H1 (cell line): ENCODE measurements at regions not wholly inside any gene's neighbourhood (a gene's known extent, or its start where the extent isn't known, plus 50 kb on each side); places are given as distances from the start of the nearest gene placed in this dataset.
"Not testable (repeated sequence)": the region's sequence is repeated elsewhere in the genome, so short reads cannot be mapped to it uniquely, and the experiment has no call there.

Experiments
- CTCF ChIA-PET: fragments of 300-600 bp; sonication (Branson Sonifier 250); formaldehyde crosslinking; loops from one replicate; lab custom pipeline; 2021; ENCODE audit not compliant: partially characterized antibody; lab: Charles Lee
- POLR2A ChIA-PET: fragments of 300-600 bp; sonication (Branson Sonifier 250); formaldehyde crosslinking; loops from one replicate; lab custom pipeline; 2021; ENCODE audit warnings: inconsistent platforms; ENCODE audit not compliant: partially characterized antibody; lab: Charles Lee
- DNase-seq, 2 experiments: peaks; one replicate each; pipeline versions ENCODE4 v3.0.0 to v3.0.0-alpha.2; 2010 to 2022; ENCODE audit warnings: low spot score in 2 of 2, low read depth in 1 of 2, mixed read lengths in 1 of 2
- FAIRE-seq: peaks from 2 replicates; lab custom pipeline; 2011; peaks lifted over from hg19 to GRCh38; lab: Jason Lieb, UNC
- H2AFZ ChIP-seq: 2 replicates; pipeline ENCODE4 v1.8.1; 2012; ENCODE audit warnings: low read length, inconsistent platforms
- H2AK5ac ChIP-seq: 2 replicates; pipeline ENCODE4 v1.6.1; 2013; ENCODE audit warnings: low read depth, low read length
- H2BK120ac ChIP-seq: replicated peaks from 2 replicates; pipeline ENCODE3; 2013; ENCODE audit warnings: low read depth, low read length, inconsistent platforms
- H2BK12ac ChIP-seq: 2 replicates; pipeline ENCODE4 v1.6.1; 2013; ENCODE audit warnings: low read depth, low read length
- H2BK15ac ChIP-seq: 2 replicates; pipeline ENCODE4 v1.6.1; 2013; ENCODE audit warnings: low read length
- H2BK20ac ChIP-seq: 2 replicates; pipeline ENCODE4 v1.6.1; 2013; ENCODE audit warnings: low read length
- H2BK5ac ChIP-seq: 2 replicates; pipeline ENCODE4 v1.6.1; 2013; ENCODE audit warnings: low read depth, low read length
- H3K14ac ChIP-seq: 2 replicates; pipeline ENCODE4 v1.6.1; 2013; ENCODE audit warnings: inconsistent platforms; ENCODE audit not compliant: insufficient read length
- H3K18ac ChIP-seq: 2 replicates; pipeline ENCODE4 v1.6.1; 2013; ENCODE audit warnings: low read length; ENCODE audit errors: extremely low read depth
- H3K23ac ChIP-seq: 2 replicates; pipeline ENCODE4 v1.6.1; 2013; ENCODE audit warnings: inconsistent platforms; ENCODE audit not compliant: insufficient read length
- H3K23me2 ChIP-seq: 2 replicates; pipeline ENCODE4 v1.6.1; 2013; ENCODE audit warnings: low read depth, low read length
- H3K27ac ChIP-seq: 2 replicates; pipeline ENCODE4 v1.6.1; 2011; ENCODE audit warnings: low read depth, low read length, inconsistent platforms
- H3K27me3 ChIP-seq, 4 experiments: replicated peaks in 1 of 4; 1 replicate in 1 of 4; 2 replicates in 3 of 4; pipeline versions ENCODE4 v1.6.1 to v1.8.1; 2011 to 2013; ENCODE audit warnings: low read length in 3 of 4, mild to moderate bottlenecking in 3 of 4, inconsistent platforms in 2 of 4, mixed read lengths in 2 of 4, moderate library complexity in 1 of 4; ENCODE audit not compliant: control insufficient read depth in 3 of 4, insufficient read depth in 3 of 4; ENCODE audit errors: extremely low read depth in 1 of 4
- H3K36me3 ChIP-seq, 4 experiments: 2 replicates each; pipeline versions ENCODE4 v1.6.1 to v1.8.1; 2011 to 2013; ENCODE audit warnings: mild to moderate bottlenecking in 4 of 4, low read length in 3 of 4, moderate library complexity in 2 of 4, control low read depth in 1 of 4, inconsistent platforms in 1 of 4; ENCODE audit not compliant: insufficient read depth in 4 of 4, control insufficient read depth in 2 of 4
- H3K4ac ChIP-seq: replicated peaks from 2 replicates; pipeline ENCODE3; 2013; ENCODE audit warnings: low read length, low read depth, mixed read lengths, inconsistent platforms; ENCODE audit not compliant: insufficient read length
- H3K4me1 ChIP-seq, 4 experiments: replicated peaks in 1 of 4; 1 replicate in 1 of 4; 2 replicates in 3 of 4; pipeline versions ENCODE4 v1.6.1 to v1.8.1; 2011 to 2013; ENCODE audit warnings: low read length in 3 of 4, inconsistent platforms in 2 of 4, mixed read lengths in 1 of 4; ENCODE audit not compliant: insufficient read depth in 4 of 4, control insufficient read depth in 3 of 4
- H3K4me2 ChIP-seq, 2 experiments: 2 replicates each; pipeline versions ENCODE4 v1.6.1 to v1.8.1; 2011 to 2013; ENCODE audit warnings: low read depth in 2 of 2, low read length in 2 of 2, control low read depth in 1 of 2, inconsistent platforms in 1 of 2, mild to moderate bottlenecking in 1 of 2; ENCODE audit not compliant: insufficient read depth in 1 of 2
- H3K4me3 ChIP-seq, 4 experiments: fragments of 200-600, 300-600 bp in 1 of 4; sonication (generic), shearing (Covaris generic), sonication (Bioruptor Twin) in 1 of 4; 2 replicates each; pipeline versions ENCODE4 v1.5.1 to v1.8.1; 2011 to 2016; ENCODE audit warnings: low read length in 4 of 4, low read depth in 3 of 4, control low read depth in 2 of 4, inconsistent platforms in 2 of 4, mild to moderate bottlenecking in 2 of 4, mixed read lengths in 1 of 4, moderate library complexity in 1 of 4; ENCODE audit not compliant: insufficient read depth in 2 of 4; ENCODE audit errors: extremely low read depth in 1 of 4
- H3K56ac ChIP-seq: replicated peaks from 2 replicates; pipeline ENCODE3; 2013; ENCODE audit warnings: low read depth, mild to moderate bottlenecking, mixed read lengths, low read length, inconsistent platforms; ENCODE audit not compliant: insufficient read length
- H3K79me1 ChIP-seq: 2 replicates; pipeline ENCODE4 v1.6.1; 2013; ENCODE audit warnings: low read depth, low read length, control low read depth
- H3K79me2 ChIP-seq, 2 experiments: 2 replicates each; pipeline versions ENCODE4 v1.6.1 to v1.8.1; 2012 to 2013; ENCODE audit warnings: low read length in 2 of 2, mild to moderate bottlenecking in 2 of 2, inconsistent platforms in 1 of 2; ENCODE audit not compliant: insufficient read depth in 2 of 2, control insufficient read depth in 1 of 2
- H3K9ac ChIP-seq, 4 experiments: replicated peaks in 1 of 4; 1 replicate in 1 of 4; 2 replicates in 3 of 4; pipeline versions ENCODE4 v1.6.1 to v1.8.1; 2011 to 2013; ENCODE audit warnings: low read depth in 3 of 4, low read length in 3 of 4, control low read depth in 2 of 4, mild to moderate bottlenecking in 2 of 4, moderate library complexity in 2 of 4, inconsistent platforms in 1 of 4; ENCODE audit errors: extremely low read depth in 1 of 4
- H3K9me3 ChIP-seq, 2 experiments: 2 replicates each; pipeline versions ENCODE4 v1.6.1 to v1.8.1; 2012 to 2013; ENCODE audit warnings: mild to moderate bottlenecking in 2 of 2, moderate library complexity in 2 of 2, control low read depth in 1 of 2, inconsistent platforms in 1 of 2, low read depth in 1 of 2, low read length in 1 of 2, mixed read lengths in 1 of 2; ENCODE audit not compliant: insufficient read depth in 2 of 2
- H4K20me1 ChIP-seq, 2 experiments: replicated peaks in 1 of 2; 2 replicates each; pipeline versions ENCODE3 to v1.8.1; 2011 to 2013; ENCODE audit warnings: inconsistent platforms in 2 of 2, low read length in 2 of 2, mild to moderate bottlenecking in 1 of 2; ENCODE audit not compliant: insufficient read depth in 2 of 2, control insufficient read depth in 1 of 2
- H4K5ac ChIP-seq: 2 replicates; pipeline ENCODE4 v1.6.1; 2013; ENCODE audit warnings: low read length, low read depth, mixed read lengths, inconsistent platforms; ENCODE audit not compliant: insufficient read length
- H4K8ac ChIP-seq: 2 replicates; pipeline ENCODE4 v1.8.0; 2013; ENCODE audit warnings: mild to moderate bottlenecking, moderate library complexity, low read length, inconsistent platforms; ENCODE audit not compliant: insufficient read depth; ENCODE audit errors: extremely low read depth
- H4K91ac ChIP-seq: replicated peaks from 2 replicates; pipeline ENCODE3; 2013; ENCODE audit warnings: low read length, mixed read lengths, inconsistent platforms; ENCODE audit not compliant: insufficient read length
- WGBS, 2 experiments: shearing (Covaris generic) in 1 of 2; methylation state at CpG; one replicate each; pipeline versions ENCODE4 v1.1.6 to v1.1.7; 2013 to 2015; ENCODE audit warnings: low lambda C conversion rate in 2 of 2, mixed read lengths in 2 of 2, inconsistent platforms in 1 of 2, low coverage in 1 of 2, missing lambda C conversion rate in 1 of 2; ENCODE audit not compliant: insufficient replicate concordance in 2 of 2, insufficient coverage in 1 of 2, insufficient read length in 1 of 2; ENCODE audit errors: extremely low coverage in 1 of 2, missing lambda C conversion rate in 1 of 2; 5-methylcytosine and 5-hydroxymethylcytosine counted together

- POLR2A ChIA-PET, H3K79me1 ChIP-seq, FAIRE-seq, H3K4me1 ChIP-seq, H2BK15ac ChIP-seq, H3K27me3 ChIP-seq, H3K23me2 ChIP-seq, H3K79me2 ChIP-seq, H2BK120ac ChIP-seq, H3K56ac ChIP-seq, H3K36me3 ChIP-seq, H4K5ac ChIP-seq, H2BK20ac ChIP-seq, H4K8ac ChIP-seq, H2BK5ac ChIP-seq, CTCF ChIA-PET, H2AFZ ChIP-seq, DNase-seq, H3K4ac ChIP-seq, H3K27ac ChIP-seq, H3K18ac ChIP-seq, H3K4me2 ChIP-seq, H4K20me1 ChIP-seq, H3K4me3 ChIP-seq, H2AK5ac ChIP-seq, H3K23ac ChIP-seq, H4K91ac ChIP-seq, H2BK12ac ChIP-seq, H3K9ac ChIP-seq, H3K14ac ChIP-seq: not testable (repeated sequence)
- H3K9me3 ChIP-seq: peaks cover 0 to 11% of the 10 kb centered on the region in 2 experiments; a peak in 1 of 4 replicates
- 96% methylated on average over 2 of the region's 4 CpGs; no CpG with 5 or more reads in 1 of the 2 experiments for WGBS, 2 experiments
These were observed 175.2 kb downstream of the ZNF479 start for GRCh38 chr7:56957086-56957485.
